Loucy (cell line): ENCODE measurements at regions not wholly inside any gene's neighbourhood (a gene's known extent, or its start where the extent isn't known, plus 50 kb on each side); places are given as distances from the start of the nearest gene placed in this dataset.

Experiments used
- EZH2phosphoT487 ChIP-seq: fragments of 200-600 bp; IDR thresholded peaks from 2 replicates; pipeline ENCODE4 v1.6.1; 2018; ENCODE audit warnings: antibody characterized with exemption, mild to moderate bottlenecking, moderate library complexity, borderline replicate concordance
- TF ChIP-seq, protein P1 (sequence below): fragments of 200-600 bp; sonication (generic); conservative IDR thresholded peaks from 2 replicates; pipeline ENCODE4 v1.5.1; 2014; ENCODE audit warnings: mild to moderate bottlenecking, antibody characterized with exemption, low read length

DNA sequence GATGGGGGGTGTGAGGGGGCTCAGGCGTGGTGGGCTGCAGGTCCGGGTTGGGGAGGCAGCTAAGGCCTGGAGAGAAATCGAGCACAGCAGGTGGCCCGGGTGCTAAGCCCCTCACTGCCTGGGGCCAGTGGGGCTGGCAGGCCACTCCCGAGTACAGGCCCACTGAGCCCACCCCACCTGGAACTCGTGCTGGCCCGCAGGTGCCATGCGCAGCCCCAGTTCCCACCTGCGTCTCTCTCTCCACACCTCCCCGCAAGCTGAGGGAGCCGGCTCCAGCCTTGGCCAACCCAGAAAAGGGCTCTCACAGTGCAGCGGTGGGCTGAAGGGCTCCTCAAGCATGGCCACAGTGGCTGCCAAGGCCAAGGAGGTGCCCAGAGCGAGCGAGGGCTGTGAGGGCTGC lies 1047.1 kb upstream of the ADGRL4 start:
- TF ChIP-seq, protein P1, sequence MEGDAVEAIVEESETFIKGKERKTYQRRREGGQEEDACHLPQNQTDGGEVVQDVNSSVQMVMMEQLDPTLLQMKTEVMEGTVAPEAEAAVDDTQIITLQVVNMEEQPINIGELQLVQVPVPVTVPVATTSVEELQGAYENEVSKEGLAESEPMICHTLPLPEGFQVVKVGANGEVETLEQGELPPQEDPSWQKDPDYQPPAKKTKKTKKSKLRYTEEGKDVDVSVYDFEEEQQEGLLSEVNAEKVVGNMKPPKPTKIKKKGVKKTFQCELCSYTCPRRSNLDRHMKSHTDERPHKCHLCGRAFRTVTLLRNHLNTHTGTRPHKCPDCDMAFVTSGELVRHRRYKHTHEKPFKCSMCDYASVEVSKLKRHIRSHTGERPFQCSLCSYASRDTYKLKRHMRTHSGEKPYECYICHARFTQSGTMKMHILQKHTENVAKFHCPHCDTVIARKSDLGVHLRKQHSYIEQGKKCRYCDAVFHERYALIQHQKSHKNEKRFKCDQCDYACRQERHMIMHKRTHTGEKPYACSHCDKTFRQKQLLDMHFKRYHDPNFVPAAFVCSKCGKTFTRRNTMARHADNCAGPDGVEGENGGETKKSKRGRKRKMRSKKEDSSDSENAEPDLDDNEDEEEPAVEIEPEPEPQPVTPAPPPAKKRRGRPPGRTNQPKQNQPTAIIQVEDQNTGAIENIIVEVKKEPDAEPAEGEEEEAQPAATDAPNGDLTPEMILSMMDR: no peak
- TF ChIP-seq EZH2phosphoT487: no peak
